Ishikawa (cell line): ENCODE measurements at regions not wholly inside any gene's neighbourhood (a gene's known extent, or its start where the extent isn't known, plus 50 kb on each side); places are given as distances from the start of the nearest gene placed in this dataset.

Experiments used
- CEBPB ChIP-seq: IDR thresholded peaks from 2 replicates; pipeline ENCODE4 v1.6.1; 2012
- EP300 ChIP-seq: IDR thresholded peaks from 2 replicates; pipeline ENCODE4 v1.6.1; 2012; ENCODE audit warnings: borderline replicate concordance
- FOXM1 ChIP-seq: IDR thresholded peaks from 2 replicates; pipeline ENCODE4 v1.6.1; 2012; ENCODE audit warnings: low read depth, borderline replicate concordance
- NFIC ChIP-seq: IDR thresholded peaks from 2 replicates; pipeline ENCODE4 v1.6.1; 2012
- RAD21 ChIP-seq: IDR thresholded peaks from 2 replicates; pipeline ENCODE4 v1.6.1; 2012; ENCODE audit warnings: low read depth
- TEAD4 ChIP-seq: IDR thresholded peaks from 2 replicates; pipeline ENCODE4 v1.6.1; 2012
- YY1 ChIP-seq: IDR thresholded peaks from 2 replicates; pipeline ENCODE4 v1.6.1; 2012; ENCODE audit warnings: low read depth
- ZBTB7A ChIP-seq: IDR thresholded peaks from 2 replicates; pipeline ENCODE4 v1.6.1; 2012; ENCODE audit warnings: low read depth
- TF ChIP-seq, protein P1 (sequence below): IDR thresholded peaks from 2 replicates; pipeline ENCODE4 v1.6.1; 2012
- TF ChIP-seq, protein P2 (sequence below): IDR thresholded peaks from 2 replicates; pipeline ENCODE4 v1.6.1; 2012; ENCODE audit warnings: low read depth, mild to moderate bottlenecking
- TF ChIP-seq, protein P3 (sequence below): IDR thresholded peaks from 2 replicates; pipeline ENCODE4 v1.6.1; 2012

DNA sequence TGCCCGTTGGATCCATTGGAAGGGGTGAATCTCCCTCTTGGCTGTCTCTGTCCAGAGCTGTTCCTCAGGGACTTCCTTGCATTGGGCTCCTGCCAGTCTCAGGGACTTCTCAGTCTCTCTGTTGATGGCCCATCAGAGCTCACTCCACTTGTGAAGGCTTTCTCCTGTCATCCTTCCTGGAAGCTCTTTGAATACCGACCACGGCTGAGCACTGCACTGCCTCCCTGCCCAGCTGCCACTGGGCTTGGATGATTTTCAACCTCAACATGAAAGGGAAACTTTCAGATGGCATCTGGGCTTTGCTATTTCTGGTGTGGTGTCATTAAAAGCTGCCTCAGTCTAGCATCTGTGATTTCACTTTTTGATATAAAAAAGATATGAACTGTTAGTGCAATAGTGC is 66.1 kb upstream of the ANKRD10 start:
- TF ChIP-seq, protein P1, sequence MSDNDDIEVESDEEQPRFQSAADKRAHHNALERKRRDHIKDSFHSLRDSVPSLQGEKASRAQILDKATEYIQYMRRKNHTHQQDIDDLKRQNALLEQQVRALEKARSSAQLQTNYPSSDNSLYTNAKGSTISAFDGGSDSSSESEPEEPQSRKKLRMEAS: no peak
- TF ChIP-seq NFIC (no peak), YY1 (no peak), CEBPB (no peak), EP300 (no peak), ZBTB7A (no peak), RAD21 (no peak), TEAD4 (no peak), FOXM1 (no peak)
- TF ChIP-seq, protein P2, sequence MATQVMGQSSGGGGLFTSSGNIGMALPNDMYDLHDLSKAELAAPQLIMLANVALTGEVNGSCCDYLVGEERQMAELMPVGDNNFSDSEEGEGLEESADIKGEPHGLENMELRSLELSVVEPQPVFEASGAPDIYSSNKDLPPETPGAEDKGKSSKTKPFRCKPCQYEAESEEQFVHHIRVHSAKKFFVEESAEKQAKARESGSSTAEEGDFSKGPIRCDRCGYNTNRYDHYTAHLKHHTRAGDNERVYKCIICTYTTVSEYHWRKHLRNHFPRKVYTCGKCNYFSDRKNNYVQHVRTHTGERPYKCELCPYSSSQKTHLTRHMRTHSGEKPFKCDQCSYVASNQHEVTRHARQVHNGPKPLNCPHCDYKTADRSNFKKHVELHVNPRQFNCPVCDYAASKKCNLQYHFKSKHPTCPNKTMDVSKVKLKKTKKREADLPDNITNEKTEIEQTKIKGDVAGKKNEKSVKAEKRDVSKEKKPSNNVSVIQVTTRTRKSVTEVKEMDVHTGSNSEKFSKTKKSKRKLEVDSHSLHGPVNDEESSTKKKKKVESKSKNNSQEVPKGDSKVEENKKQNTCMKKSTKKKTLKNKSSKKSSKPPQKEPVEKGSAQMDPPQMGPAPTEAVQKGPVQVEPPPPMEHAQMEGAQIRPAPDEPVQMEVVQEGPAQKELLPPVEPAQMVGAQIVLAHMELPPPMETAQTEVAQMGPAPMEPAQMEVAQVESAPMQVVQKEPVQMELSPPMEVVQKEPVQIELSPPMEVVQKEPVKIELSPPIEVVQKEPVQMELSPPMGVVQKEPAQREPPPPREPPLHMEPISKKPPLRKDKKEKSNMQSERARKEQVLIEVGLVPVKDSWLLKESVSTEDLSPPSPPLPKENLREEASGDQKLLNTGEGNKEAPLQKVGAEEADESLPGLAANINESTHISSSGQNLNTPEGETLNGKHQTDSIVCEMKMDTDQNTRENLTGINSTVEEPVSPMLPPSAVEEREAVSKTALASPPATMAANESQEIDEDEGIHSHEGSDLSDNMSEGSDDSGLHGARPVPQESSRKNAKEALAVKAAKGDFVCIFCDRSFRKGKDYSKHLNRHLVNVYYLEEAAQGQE: no peak
- TF ChIP-seq, protein P3, sequence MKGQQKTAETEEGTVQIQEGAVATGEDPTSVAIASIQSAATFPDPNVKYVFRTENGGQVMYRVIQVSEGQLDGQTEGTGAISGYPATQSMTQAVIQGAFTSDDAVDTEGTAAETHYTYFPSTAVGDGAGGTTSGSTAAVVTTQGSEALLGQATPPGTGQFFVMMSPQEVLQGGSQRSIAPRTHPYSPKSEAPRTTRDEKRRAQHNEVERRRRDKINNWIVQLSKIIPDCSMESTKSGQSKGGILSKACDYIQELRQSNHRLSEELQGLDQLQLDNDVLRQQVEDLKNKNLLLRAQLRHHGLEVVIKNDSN: no peak
